Astrocyte of the cerebellum (primary cell): ENCODE measurements at regions not wholly inside any gene's neighbourhood (a gene's known extent, or its start where the extent isn't known, plus 50 kb on each side); places are given as distances from the start of the nearest gene placed in this dataset.

Source experiments
- DNase-seq: peaks from one replicate; pipeline ENCODE4 v3.0.0-alpha.2; 2011; ENCODE audit warnings: low read depth
- H3K4me3 ChIP-seq: 2 replicates; pipeline ENCODE4 v1.5.1; 2011; ENCODE audit warnings: mild to moderate bottlenecking, low read depth, low read length, moderate library complexity
- in situ Hi-C: cut with HindIII; loops from 2 replicates; pipeline ENCODE4 v1.10.0; 2017; ENCODE audit warnings: low sequenced_read_pairs
- TF ChIP-seq, protein P1 (sequence below): IDR thresholded peaks from 2 replicates; pipeline ENCODE4 v1.5.1; 2012; ENCODE audit warnings: low read length, low read depth, moderate library complexity, mild to moderate bottlenecking; ENCODE audit errors: missing control alignments

DNA sequence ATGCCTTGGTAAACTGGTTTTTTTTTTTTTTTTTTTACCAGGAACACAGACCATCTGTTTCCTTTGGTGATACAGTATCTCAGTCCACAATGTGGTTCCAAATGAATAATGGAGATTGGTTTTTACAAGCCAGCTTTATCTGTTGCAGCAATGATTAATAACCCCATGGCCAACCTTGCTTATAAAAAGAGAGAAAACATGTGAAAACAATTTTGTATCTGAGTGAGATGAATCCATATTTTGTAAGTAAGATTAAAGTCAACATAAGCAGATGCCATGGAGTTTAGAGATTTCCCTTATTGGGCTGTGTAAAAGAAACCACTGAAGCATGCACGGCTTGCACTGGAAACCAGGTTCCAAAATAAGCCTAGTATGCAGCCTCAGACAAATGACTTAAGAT lies 108.6 kb upstream of the CNTNAP5 start:
- DNase-seq = no peak
- no peak overlapping the region for H3K4me3 ChIP-seq
- in situ Hi-C loops = no loop called here
- TF ChIP-seq, protein P1, sequence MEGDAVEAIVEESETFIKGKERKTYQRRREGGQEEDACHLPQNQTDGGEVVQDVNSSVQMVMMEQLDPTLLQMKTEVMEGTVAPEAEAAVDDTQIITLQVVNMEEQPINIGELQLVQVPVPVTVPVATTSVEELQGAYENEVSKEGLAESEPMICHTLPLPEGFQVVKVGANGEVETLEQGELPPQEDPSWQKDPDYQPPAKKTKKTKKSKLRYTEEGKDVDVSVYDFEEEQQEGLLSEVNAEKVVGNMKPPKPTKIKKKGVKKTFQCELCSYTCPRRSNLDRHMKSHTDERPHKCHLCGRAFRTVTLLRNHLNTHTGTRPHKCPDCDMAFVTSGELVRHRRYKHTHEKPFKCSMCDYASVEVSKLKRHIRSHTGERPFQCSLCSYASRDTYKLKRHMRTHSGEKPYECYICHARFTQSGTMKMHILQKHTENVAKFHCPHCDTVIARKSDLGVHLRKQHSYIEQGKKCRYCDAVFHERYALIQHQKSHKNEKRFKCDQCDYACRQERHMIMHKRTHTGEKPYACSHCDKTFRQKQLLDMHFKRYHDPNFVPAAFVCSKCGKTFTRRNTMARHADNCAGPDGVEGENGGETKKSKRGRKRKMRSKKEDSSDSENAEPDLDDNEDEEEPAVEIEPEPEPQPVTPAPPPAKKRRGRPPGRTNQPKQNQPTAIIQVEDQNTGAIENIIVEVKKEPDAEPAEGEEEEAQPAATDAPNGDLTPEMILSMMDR = no peak

DNA sequence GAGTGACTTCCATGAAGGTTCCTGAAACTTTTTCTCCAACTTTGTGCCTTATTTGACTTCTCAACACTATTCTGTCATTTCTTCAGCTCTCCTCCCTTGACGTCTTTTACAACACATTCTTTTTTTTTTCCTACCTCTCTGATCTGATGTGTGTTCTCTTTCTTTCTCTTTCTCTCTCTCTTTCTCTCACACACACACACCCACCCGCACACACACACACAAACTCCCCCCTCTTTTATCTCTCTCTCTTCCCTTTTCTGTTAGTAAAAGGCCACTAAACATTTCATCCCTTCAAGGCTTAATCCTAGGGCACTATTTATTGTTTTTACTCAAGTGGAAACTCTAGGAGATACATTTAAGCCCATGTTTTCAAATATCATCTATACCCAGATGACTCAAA lies 107.8 kb upstream of the CNTNAP5 start:
- no peak overlapping the region for H3K4me3 ChIP-seq
- TF ChIP-seq, protein P1 = no peak
- in situ Hi-C loops = no loop called here
- no peak for DNase-seq

DNA sequence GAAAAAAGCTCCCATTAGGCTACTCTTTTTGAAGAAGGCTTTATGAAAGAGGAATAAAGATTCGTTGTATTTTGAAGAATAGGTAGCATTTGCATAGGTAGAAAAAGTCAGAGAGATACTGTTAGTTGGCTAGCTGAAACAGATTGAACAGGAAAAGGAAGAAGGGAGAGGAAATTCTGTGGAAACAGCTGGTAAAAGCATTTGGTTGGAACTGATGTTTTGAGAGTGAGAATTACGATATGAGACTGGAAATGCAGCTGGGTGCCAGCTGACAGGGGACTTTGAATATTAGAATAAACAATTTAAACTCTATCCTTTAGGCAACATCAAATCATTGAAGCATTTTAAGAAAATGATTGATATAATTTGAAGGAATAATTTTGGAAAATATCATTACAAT lies 96.7 kb upstream of the CNTNAP5 start:
- no peak for DNase-seq
- in situ Hi-C loops = no loop called here
- no peak overlapping the region for H3K4me3 ChIP-seq
- TF ChIP-seq, protein P1 = no peak

DNA sequence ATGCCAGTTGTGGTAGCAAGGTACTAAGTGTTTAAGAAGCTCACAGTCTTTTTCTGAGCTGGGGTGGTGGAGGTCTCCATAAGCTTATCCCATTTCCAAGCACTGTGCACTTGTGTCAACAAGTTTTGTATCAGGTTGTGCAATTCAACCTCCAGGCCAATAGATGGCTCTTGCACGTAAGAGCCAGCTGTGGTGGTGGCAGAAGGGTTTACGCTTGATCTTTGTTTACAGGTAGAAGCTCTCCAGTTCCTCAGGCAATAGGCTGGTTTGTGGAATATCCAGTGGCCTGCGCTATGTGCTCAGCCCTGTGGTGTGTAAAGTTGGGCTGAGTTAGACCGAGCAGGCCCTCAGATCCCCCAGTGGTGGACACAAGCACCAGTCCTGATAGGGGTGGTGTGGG lies 89.7 kb upstream of the CNTNAP5 start:
- in situ Hi-C loops = no loop called here
- TF ChIP-seq, protein P1 = no peak
- DNase-seq = no peak
- no peak overlapping the region for H3K4me3 ChIP-seq

DNA sequence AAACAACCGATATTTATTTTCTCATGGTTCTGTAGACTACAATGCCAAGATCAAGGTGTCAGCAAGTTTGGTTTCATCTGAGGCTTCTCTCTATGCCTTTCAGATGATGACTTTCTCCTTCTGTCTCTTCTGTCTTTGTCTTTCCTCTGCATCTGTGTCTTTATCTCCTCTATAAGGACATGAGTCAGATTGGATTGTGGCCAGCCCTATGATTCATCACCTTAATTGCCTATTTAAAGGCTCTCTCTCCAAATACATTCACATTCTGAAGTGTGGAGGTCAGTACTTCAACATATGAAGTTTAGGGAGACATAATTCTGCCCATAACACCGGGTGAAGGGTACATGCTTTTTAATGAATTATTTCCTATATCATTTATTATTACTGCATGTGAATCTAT lies 71.2 kb upstream of the CNTNAP5 start:
- in situ Hi-C loops = no loop called here
- no peak for DNase-seq

DNA sequence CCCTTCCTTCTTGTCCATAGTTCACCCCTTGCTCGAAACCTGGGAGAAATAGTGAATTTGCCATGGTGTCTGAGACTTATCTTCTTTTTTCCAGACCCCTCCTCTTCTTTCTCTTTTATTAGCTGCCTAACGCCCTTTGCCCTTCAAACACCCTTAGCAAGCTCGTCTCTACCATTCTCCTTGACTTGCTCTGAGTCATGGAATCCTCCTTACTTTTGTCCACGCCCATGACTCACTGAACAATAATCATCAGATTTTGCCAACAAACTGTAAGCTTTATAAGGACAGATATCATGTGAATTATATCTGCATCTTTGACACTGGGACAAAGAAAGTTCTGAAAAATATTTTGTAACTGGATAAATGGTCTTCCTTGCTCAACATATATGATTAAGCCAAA lies 67.1 kb upstream of the CNTNAP5 start:
- H3K4me3 ChIP-seq = no peak overlapping the region
- in situ Hi-C loops = no loop called here
- no peak for DNase-seq
- TF ChIP-seq, protein P1 = no peak

More for the DNA sequence above, 71.2 kb upstream of the CNTNAP5 start:
- H3K4me3 ChIP-seq = no peak overlapping the region
- TF ChIP-seq, protein P1 = no peak

DNA sequence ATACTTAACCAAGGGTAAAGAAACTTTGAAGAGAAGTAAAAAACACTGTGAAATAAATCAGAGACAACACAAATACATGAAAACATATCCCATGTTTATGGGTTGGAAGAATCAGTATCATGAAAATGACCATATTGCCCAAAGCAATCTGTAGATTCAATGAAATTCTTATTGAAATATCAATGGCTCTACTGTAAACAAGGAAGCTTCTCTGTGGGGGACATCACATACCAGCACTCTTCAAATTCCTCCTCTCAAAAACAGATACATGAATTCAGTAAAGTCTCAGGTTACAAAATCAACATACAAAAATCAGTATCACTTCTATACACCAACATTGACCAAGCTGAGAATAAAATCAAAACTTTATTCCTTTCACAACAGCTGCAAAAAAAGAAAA lies 63.5 kb upstream of the CNTNAP5 start:
- in situ Hi-C loops = no loop called here
- no peak for DNase-seq
- H3K4me3 ChIP-seq = no peak overlapping the region
- TF ChIP-seq, protein P1 = no peak
